OCI-LY3 (cell line): ENCODE measurements at regions not wholly inside any gene's neighbourhood (a gene's known extent, or its start where the extent isn't known, plus 50 kb on each side); places are given as distances from the start of the nearest gene placed in this dataset.

Experiments used
- H2AFZ ChIP-seq: fragments of 200-600, 300-600 bp; shearing (Covaris generic); 2 replicates; pipeline ENCODE4 v1.6.0; 2014; ENCODE audit warnings: antibody characterized with exemption, low read depth, low read length
- H3K27ac ChIP-seq: fragments of 200-600, 300-600 bp; sonication (generic); 2 replicates; pipeline ENCODE4 v1.5.1; 2014; ENCODE audit warnings: mild to moderate bottlenecking, low read length, moderate library complexity, mixed read lengths
- H3K27me3 ChIP-seq: fragments of 200-600, 300-600 bp; sonication (generic); 2 replicates; pipeline ENCODE4 v1.6.1; 2014; ENCODE audit warnings: low read depth, low read length, mixed read lengths
- H3K36me3 ChIP-seq: fragments of 200-600, 300-600 bp; sonication (generic); replicated peaks from 2 replicates; pipeline ENCODE3; 2014; ENCODE audit warnings: low read depth, low read length, mixed read lengths
- H3K4me1 ChIP-seq: fragments of 300-600, 200-600 bp; sonication (generic); 2 replicates; pipeline ENCODE4 v1.6.1; 2014; ENCODE audit warnings: low read length, mixed read lengths
- H3K4me2 ChIP-seq: fragments of 200-600, 300-600 bp; sonication (generic); 2 replicates; pipeline ENCODE4 v1.6.1; 2014; ENCODE audit warnings: low read length, mixed read lengths
- H3K4me3 ChIP-seq: fragments of 300-600, 200-600 bp; sonication (generic); 2 replicates; pipeline ENCODE4 v1.5.1; 2014; ENCODE audit warnings: antibody characterized with exemption, mild to moderate bottlenecking, low read length, moderate library complexity
- H3K79me2 ChIP-seq: fragments of 300-600, 200-600 bp; shearing (Covaris generic); 2 replicates; pipeline ENCODE4 v1.6.1; 2014; ENCODE audit warnings: mild to moderate bottlenecking, low read length, mixed read lengths
- H3K9ac ChIP-seq: fragments of 300-600, 200-600 bp; shearing (Covaris generic); 2 replicates; pipeline ENCODE4 v1.6.0; 2014; ENCODE audit warnings: mild to moderate bottlenecking, low read length, moderate library complexity
- H3K9me3 ChIP-seq: fragments of 200-600, 300-600 bp; shearing (Covaris generic); 2 replicates; pipeline ENCODE4 v1.6.1; 2014; ENCODE audit warnings: low read length, mixed read lengths; ENCODE audit not compliant: insufficient read depth
- H4K20me1 ChIP-seq: fragments of 200-600, 300-600 bp; sonication (generic); 2 replicates; pipeline ENCODE4 v1.6.1; 2016; ENCODE audit warnings: low read length, mixed read lengths; ENCODE audit not compliant: insufficient read depth
- EZH2phosphoT487 ChIP-seq: fragments of 200-600 bp; shearing (Covaris generic); IDR thresholded peaks from 2 replicates; pipeline ENCODE4 v1.6.1; 2018; ENCODE audit warnings: antibody characterized with exemption, mixed run types, low read depth
- TF ChIP-seq, protein P1 (sequence below): fragments of 200-600, 300-600 bp; sonication (generic); IDR thresholded peaks from 2 replicates; pipeline ENCODE4 v1.5.1; 2014; ENCODE audit warnings: antibody characterized with exemption, low read length, low read depth

- no peaks in the 10 kb centered on the region for H3K4me1 ChIP-seq
- H3K27me3 ChIP-seq, result no peaks in the 10 kb centered on the region
- H3K9ac ChIP-seq, result no peak overlapping the region
- H3K79me2 ChIP-seq, result no peaks in the 10 kb centered on the region
- no peaks in the 10 kb centered on the region for H3K36me3 ChIP-seq
- H3K4me3 ChIP-seq, result no peak overlapping the region
- no peaks in the 10 kb centered on the region for H3K9me3 ChIP-seq
- H2AFZ ChIP-seq, result no peak overlapping the region
- H3K4me2 ChIP-seq, result no peak overlapping the region
- no peaks in the 10 kb centered on the region for H4K20me1 ChIP-seq
- no peak overlapping the region for H3K27ac ChIP-seq
- TF ChIP-seq EZH2phosphoT487, result no peak
- TF ChIP-seq, protein P1, sequence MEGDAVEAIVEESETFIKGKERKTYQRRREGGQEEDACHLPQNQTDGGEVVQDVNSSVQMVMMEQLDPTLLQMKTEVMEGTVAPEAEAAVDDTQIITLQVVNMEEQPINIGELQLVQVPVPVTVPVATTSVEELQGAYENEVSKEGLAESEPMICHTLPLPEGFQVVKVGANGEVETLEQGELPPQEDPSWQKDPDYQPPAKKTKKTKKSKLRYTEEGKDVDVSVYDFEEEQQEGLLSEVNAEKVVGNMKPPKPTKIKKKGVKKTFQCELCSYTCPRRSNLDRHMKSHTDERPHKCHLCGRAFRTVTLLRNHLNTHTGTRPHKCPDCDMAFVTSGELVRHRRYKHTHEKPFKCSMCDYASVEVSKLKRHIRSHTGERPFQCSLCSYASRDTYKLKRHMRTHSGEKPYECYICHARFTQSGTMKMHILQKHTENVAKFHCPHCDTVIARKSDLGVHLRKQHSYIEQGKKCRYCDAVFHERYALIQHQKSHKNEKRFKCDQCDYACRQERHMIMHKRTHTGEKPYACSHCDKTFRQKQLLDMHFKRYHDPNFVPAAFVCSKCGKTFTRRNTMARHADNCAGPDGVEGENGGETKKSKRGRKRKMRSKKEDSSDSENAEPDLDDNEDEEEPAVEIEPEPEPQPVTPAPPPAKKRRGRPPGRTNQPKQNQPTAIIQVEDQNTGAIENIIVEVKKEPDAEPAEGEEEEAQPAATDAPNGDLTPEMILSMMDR, result no peak
Measured at GRCh38 chr9:88251903-88252302, 113.6 kb upstream of the SPATA31C2 start.

GRCh38 chr9:88243736-88244135 lies 105.5 kb upstream of the SPATA31C2 start:
- Histone ChIP-seq H3K9ac (no peak overlapping the region), H3K79me2 (no peaks in the 10 kb centered on the region), H3K4me2 (no peak overlapping the region), H3K9me3 (no peaks in the 10 kb centered on the region), H3K36me3 (no peaks in the 10 kb centered on the region), H4K20me1 (no peaks in the 10 kb centered on the region), H2AFZ (no peak overlapping the region), H3K27me3 (no peaks in the 10 kb centered on the region), H3K4me3 (no peak overlapping the region), H3K4me1 (no peaks in the 10 kb centered on the region), H3K27ac (no peak overlapping the region)
- TF ChIP-seq, protein P1, result no peak
- TF ChIP-seq EZH2phosphoT487, result no peak

- Histone ChIP-seq H3K4me1 (no peaks in the 10 kb centered on the region), H3K9me3 (no peaks in the 10 kb centered on the region), H3K79me2 (no peaks in the 10 kb centered on the region), H3K4me2 (no peak overlapping the region), H3K9ac (no peak overlapping the region), H3K27ac (no peak overlapping the region), H3K27me3 (no peaks in the 10 kb centered on the region), H2AFZ (no peak overlapping the region), H3K4me3 (no peak overlapping the region), H4K20me1 (no peaks in the 10 kb centered on the region), H3K36me3 (no peaks in the 10 kb centered on the region)
- no peak for TF ChIP-seq EZH2phosphoT487
- TF ChIP-seq, protein P1, result no peak
Measured at GRCh38 chr9:88242879-88243278, 104.6 kb upstream of the SPATA31C2 start.

GRCh38 chr9:88237991-88238571 lies 99.8 kb upstream of the SPATA31C2 start:
- no peaks in the 10 kb centered on the region for H3K36me3 ChIP-seq
- H2AFZ ChIP-seq, result no peak overlapping the region
- no peak overlapping the region for H3K27ac ChIP-seq
- H3K79me2 ChIP-seq, result no peaks in the 10 kb centered on the region
- no peaks in the 10 kb centered on the region for H3K4me1 ChIP-seq
- H4K20me1 ChIP-seq, result no peaks in the 10 kb centered on the region
- H3K4me2 ChIP-seq, result no peak overlapping the region
- TF ChIP-seq EZH2phosphoT487, result no peak
- TF ChIP-seq, protein P1, result no peak
- H3K9ac ChIP-seq, result no peak overlapping the region
- H3K9me3 ChIP-seq, result no peaks in the 10 kb centered on the region
- H3K4me3 ChIP-seq, result no peak overlapping the region
- H3K27me3 ChIP-seq, result no peaks in the 10 kb centered on the region
